KMS-11 (cell line): ENCODE measurements at regions not wholly inside any gene's neighbourhood (a gene's known extent, or its start where the extent isn't known, plus 50 kb on each side); places are given as distances from the start of the nearest gene placed in this dataset.

Source experiments
- H2AFZ ChIP-seq: fragments of 200-600 bp; sonication (generic); 2 replicates; pipeline ENCODE4 v1.6.1; 2016; ENCODE audit warnings: antibody characterized with exemption, mixed run types, low read depth
- H3K27ac ChIP-seq: fragments of 200-600 bp; sonication (generic); 2 replicates; pipeline ENCODE4 v1.6.1; 2016; ENCODE audit warnings: mild to moderate bottlenecking, mixed run types
- H3K27me3 ChIP-seq: fragments of 200-600 bp; sonication (generic); 2 replicates; pipeline ENCODE4 v1.6.1; 2017; ENCODE audit warnings: mild to moderate bottlenecking, low read depth, mixed run types, moderate library complexity; ENCODE audit not compliant: insufficient read depth
- H3K36me3 ChIP-seq: fragments of 200-600 bp; sonication (generic); 2 replicates; pipeline ENCODE4 v1.6.1; 2017; ENCODE audit warnings: mild to moderate bottlenecking, mixed run types; ENCODE audit not compliant: insufficient read depth
- H3K4me1 ChIP-seq: fragments of 200-600 bp; sonication (generic); 2 replicates; pipeline ENCODE4 v1.6.1; 2016; ENCODE audit warnings: mild to moderate bottlenecking, low read depth, mixed run types; ENCODE audit not compliant: poor library complexity, severe bottlenecking
- H3K4me2 ChIP-seq: fragments of 200-600 bp; sonication (generic); 2 replicates; pipeline ENCODE4 v1.7.0; 2016; ENCODE audit warnings: mild to moderate bottlenecking, mixed run types
- H3K4me3 ChIP-seq: fragments of 200-600 bp; sonication (generic); IDR thresholded peaks from 2 replicates; pipeline ENCODE4 v1.6.1; 2017; ENCODE audit warnings: low read depth, low read length, mixed read lengths; ENCODE audit not compliant: insufficient read depth
- H3K79me2 ChIP-seq: fragments of 200-600 bp; sonication (generic); 2 replicates; pipeline ENCODE4 v1.6.1; 2016; ENCODE audit warnings: low read depth, mixed run types; ENCODE audit not compliant: insufficient read depth
- H3K9ac ChIP-seq: fragments of 200-600 bp; sonication (generic); 2 replicates; pipeline ENCODE4 v1.6.1; 2016; ENCODE audit warnings: mild to moderate bottlenecking, mixed run types
- H4K20me1 ChIP-seq: fragments of 200-600 bp; sonication (generic); 2 replicates; pipeline ENCODE4 v1.6.1; 2016; ENCODE audit warnings: mild to moderate bottlenecking, mixed run types; ENCODE audit not compliant: insufficient read depth
- TF ChIP-seq, protein P1 (sequence below): fragments of 200-600 bp; sonication (generic); conservative IDR thresholded peaks from 2 replicates; pipeline ENCODE4 v1.6.1; 2017; ENCODE audit warnings: low read depth, mild to moderate bottlenecking, antibody characterized with exemption, low read length, moderate library complexity, mixed read lengths

DNA sequence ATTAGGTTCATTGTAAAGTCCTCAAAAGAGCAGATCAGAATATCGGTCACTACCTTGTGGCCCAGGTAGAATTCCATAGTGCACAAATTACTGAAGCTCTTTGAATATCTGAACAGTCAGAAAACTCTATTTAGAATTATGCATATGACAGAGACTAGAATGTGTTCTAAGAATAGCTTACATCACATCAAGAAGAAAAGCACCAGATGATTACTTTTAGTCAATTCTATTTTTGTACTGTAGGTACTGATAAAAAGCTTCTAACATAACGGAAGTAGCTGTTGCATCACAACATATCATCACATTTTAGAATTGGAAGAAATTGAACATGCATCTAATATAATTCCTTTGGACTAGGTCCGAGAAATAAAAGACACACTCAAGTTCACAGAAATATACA lies 946.6 kb upstream of the ARRDC3 start:
- H3K9ac ChIP-seq: no peak overlapping the region
- H3K4me3 ChIP-seq: no peak overlapping the region
- H4K20me1 ChIP-seq: no peaks in the 10 kb centered on the region
- no peak overlapping the region for H3K27ac ChIP-seq
- H3K36me3 ChIP-seq: no peaks in the 10 kb centered on the region
- no peaks in the 10 kb centered on the region for H3K27me3 ChIP-seq
- no peak overlapping the region for H2AFZ ChIP-seq
- H3K4me2 ChIP-seq: no peak overlapping the region
- H3K79me2 ChIP-seq: no peaks in the 10 kb centered on the region
- no peaks in the 10 kb centered on the region for H3K4me1 ChIP-seq
- TF ChIP-seq, protein P1, sequence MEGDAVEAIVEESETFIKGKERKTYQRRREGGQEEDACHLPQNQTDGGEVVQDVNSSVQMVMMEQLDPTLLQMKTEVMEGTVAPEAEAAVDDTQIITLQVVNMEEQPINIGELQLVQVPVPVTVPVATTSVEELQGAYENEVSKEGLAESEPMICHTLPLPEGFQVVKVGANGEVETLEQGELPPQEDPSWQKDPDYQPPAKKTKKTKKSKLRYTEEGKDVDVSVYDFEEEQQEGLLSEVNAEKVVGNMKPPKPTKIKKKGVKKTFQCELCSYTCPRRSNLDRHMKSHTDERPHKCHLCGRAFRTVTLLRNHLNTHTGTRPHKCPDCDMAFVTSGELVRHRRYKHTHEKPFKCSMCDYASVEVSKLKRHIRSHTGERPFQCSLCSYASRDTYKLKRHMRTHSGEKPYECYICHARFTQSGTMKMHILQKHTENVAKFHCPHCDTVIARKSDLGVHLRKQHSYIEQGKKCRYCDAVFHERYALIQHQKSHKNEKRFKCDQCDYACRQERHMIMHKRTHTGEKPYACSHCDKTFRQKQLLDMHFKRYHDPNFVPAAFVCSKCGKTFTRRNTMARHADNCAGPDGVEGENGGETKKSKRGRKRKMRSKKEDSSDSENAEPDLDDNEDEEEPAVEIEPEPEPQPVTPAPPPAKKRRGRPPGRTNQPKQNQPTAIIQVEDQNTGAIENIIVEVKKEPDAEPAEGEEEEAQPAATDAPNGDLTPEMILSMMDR: no peak

GRCh38 chr5:92328584-92329259 lies 945.6 kb upstream of the ARRDC3 start:
- H3K4me1 ChIP-seq: no peaks in the 10 kb centered on the region
- no peak overlapping the region for H3K4me3 ChIP-seq
- no peaks in the 10 kb centered on the region for H3K27me3 ChIP-seq
- TF ChIP-seq, protein P1: no peak
- no peak overlapping the region for H3K4me2 ChIP-seq
- H3K27ac ChIP-seq: no peak overlapping the region
- H2AFZ ChIP-seq: no peak overlapping the region
- no peaks in the 10 kb centered on the region for H4K20me1 ChIP-seq
- H3K9ac ChIP-seq: no peak overlapping the region
- no peaks in the 10 kb centered on the region for H3K79me2 ChIP-seq
- no peaks in the 10 kb centered on the region for H3K36me3 ChIP-seq

DNA sequence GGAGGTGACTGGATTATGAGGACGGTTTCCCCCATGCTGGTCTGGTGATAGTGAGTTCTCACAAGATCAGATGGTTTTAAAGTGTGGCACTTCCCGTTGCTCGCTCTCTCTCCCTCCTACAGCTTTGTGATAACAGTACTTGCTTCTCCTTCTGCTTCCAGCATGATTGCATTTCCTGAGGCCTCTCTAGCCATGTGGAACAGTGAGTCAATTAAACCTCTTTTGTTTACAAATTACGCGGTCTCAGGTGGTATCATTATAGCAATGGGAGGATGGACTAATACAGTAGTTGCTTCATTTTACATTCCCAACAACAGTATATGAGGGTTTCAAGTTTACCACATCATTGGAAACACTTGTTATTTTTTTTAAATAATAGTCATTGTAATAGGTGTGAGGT lies 937.3 kb upstream of the ARRDC3 start:
- Histone ChIP-seq H3K36me3 (no peaks in the 10 kb centered on the region), H3K27me3 (no peaks in the 10 kb centered on the region), H3K79me2 (no peaks in the 10 kb centered on the region), H4K20me1 (no peaks in the 10 kb centered on the region), H3K9ac (no peak overlapping the region), H2AFZ (no peak overlapping the region), H3K4me1 (no peaks in the 10 kb centered on the region), H3K27ac (no peak overlapping the region), H3K4me2 (no peak overlapping the region), H3K4me3 (no peak overlapping the region)
- TF ChIP-seq, protein P1: no peak

- Histone ChIP-seq H3K27me3 (no peaks in the 10 kb centered on the region), H2AFZ (no peak overlapping the region), H3K9ac (no peak overlapping the region), H3K79me2 (no peaks in the 10 kb centered on the region), H3K4me2 (no peak overlapping the region), H4K20me1 (no peaks in the 10 kb centered on the region), H3K4me3 (no peak overlapping the region), H3K27ac (no peak overlapping the region), H3K4me1 (peaks cover 9% of the 10 kb centered on the region), H3K36me3 (no peaks in the 10 kb centered on the region)
- TF ChIP-seq, protein P1: no peak
Measured at GRCh38 chr5:92313385-92313784, 930.3 kb upstream of the ARRDC3 start.
